CD14-positive monocyte (primary cell): ENCODE measurements at regions not wholly inside any gene's neighbourhood (a gene's known extent, or its start where the extent isn't known, plus 50 kb on each side); places are given as distances from the start of the nearest gene placed in this dataset.

Source experiments
- DNase-seq, 3 donors: peaks; one replicate each; pipeline ENCODE4 v3.0.0-alpha.2; 2011 to 2022
- H2AFZ ChIP-seq: 2 replicates; pipeline ENCODE4 v1.6.0; 2012; ENCODE audit warnings: mild to moderate bottlenecking, low read depth, low read length, inconsistent platforms; ENCODE audit not compliant: insufficient read depth, poor library complexity, severe bottlenecking
- H3K27ac ChIP-seq, 2 donors: 1 replicate in 1 of 2; 2 replicates in 1 of 2; pipeline ENCODE4 v1.5.1; 2012 to 2013; ENCODE audit warnings: low read length in 2 of 2, control low read depth in 1 of 2, inconsistent platforms in 1 of 2, low read depth in 1 of 2, mild to moderate bottlenecking in 1 of 2
- H3K27me3 ChIP-seq, 2 donors: one replicate each; pipeline versions ENCODE4 v1.6.0 to v1.6.1; 2011 to 2013; ENCODE audit warnings: low read length in 2 of 2; ENCODE audit not compliant: control insufficient read depth in 2 of 2, insufficient read depth in 2 of 2
- H3K36me3 ChIP-seq, 2 donors: replicated peaks in 1 of 2; 1 replicate in 1 of 2; 2 replicates in 1 of 2; pipeline versions ENCODE4 v1.5.1 to v1.6.1; 2012 to 2013; ENCODE audit warnings: low read length in 2 of 2, control low read depth in 1 of 2, inconsistent platforms in 1 of 2, mild to moderate bottlenecking in 1 of 2; ENCODE audit not compliant: insufficient read depth in 2 of 2, control insufficient read depth in 1 of 2
- H3K4me1 ChIP-seq, 2 donors: 1 replicate in 1 of 2; 2 replicates in 1 of 2; pipeline versions ENCODE4 v1.5.1 to v1.6.1; 2012 to 2013; ENCODE audit warnings: low read length in 2 of 2, control low read depth in 1 of 2, inconsistent platforms in 1 of 2, mild to moderate bottlenecking in 1 of 2, moderate library complexity in 1 of 2; ENCODE audit not compliant: insufficient read depth in 2 of 2, control insufficient read depth in 1 of 2
- H3K4me2 ChIP-seq: replicated peaks from 2 replicates; pipeline ENCODE3; 2012; ENCODE audit warnings: low read length, moderate library complexity, mild to moderate bottlenecking; ENCODE audit not compliant: poor library complexity, severe bottlenecking; ENCODE audit errors: extremely low read depth
- H3K4me3 ChIP-seq, 3 experiments: fragments of 200-600 bp in 1 of 3; sonication (generic) in 1 of 3; replicated peaks in 1 of 3; 1 replicate in 2 of 3; 2 replicates in 1 of 3; pipeline ENCODE4 v1.5.1; 2011 to 2013; ENCODE audit warnings: low read length in 3 of 3, mild to moderate bottlenecking in 3 of 3, control low read depth in 2 of 3, low read depth in 2 of 3, inconsistent platforms in 1 of 3, moderate library complexity in 1 of 3
- H3K79me2 ChIP-seq: 2 replicates; pipeline ENCODE4 v1.6.0; 2012; ENCODE audit warnings: mild to moderate bottlenecking, control low read depth, inconsistent platforms, low read length, moderate library complexity; ENCODE audit not compliant: insufficient read depth
- H3K9ac ChIP-seq: 2 replicates; pipeline ENCODE4 v1.6.0; 2017; ENCODE audit warnings: low read length, mild to moderate bottlenecking; ENCODE audit not compliant: insufficient read depth, poor library complexity, severe bottlenecking
- H3K9me3 ChIP-seq, 2 donors: replicated peaks in 1 of 2; 1 replicate in 1 of 2; 2 replicates in 1 of 2; pipeline versions ENCODE4 v1.5.1 to v1.6.1; 2012 to 2013; ENCODE audit warnings: low read length in 2 of 2, control low read depth in 1 of 2; ENCODE audit not compliant: control insufficient read depth in 1 of 2, insufficient read depth in 1 of 2
- H4K20me1 ChIP-seq: 2 replicates; pipeline ENCODE4 v1.6.0; 2012; ENCODE audit warnings: mild to moderate bottlenecking, low read length, control low read depth, moderate library complexity; ENCODE audit not compliant: insufficient read depth
- H3K27ac Mint-ChIP-seq, 7 donors: one replicate each; pipeline ENCODE4 v1.8.0; 2020; ENCODE audit warnings: mild to moderate bottlenecking in 7 of 7, mixed read lengths in 7 of 7, moderate library complexity in 6 of 7, inconsistent platforms in 2 of 7
- H3K27me3 Mint-ChIP-seq, 3 donors: one replicate each; pipeline ENCODE4 v1.8.0; 2021 to 2022; ENCODE audit warnings: low read depth in 3 of 3, mild to moderate bottlenecking in 3 of 3, mixed read lengths in 3 of 3, moderate library complexity in 3 of 3, inconsistent platforms in 1 of 3
- H3K36me3 Mint-ChIP-seq, 2 donors: one replicate each; pipeline ENCODE4 v1.8.0; 2020; ENCODE audit warnings: mixed read lengths in 2 of 2, inconsistent platforms in 1 of 2, mild to moderate bottlenecking in 1 of 2
- H3K4me1 Mint-ChIP-seq: one replicate; pipeline ENCODE4 v1.8.0; 2020; ENCODE audit warnings: mild to moderate bottlenecking, mixed read lengths
- H3K4me3 Mint-ChIP-seq, 2 donors: one replicate each; pipeline ENCODE4 v1.8.0; 2020; ENCODE audit warnings: mild to moderate bottlenecking in 2 of 2, mixed read lengths in 2 of 2, moderate library complexity in 1 of 2
- H3K9me3 Mint-ChIP-seq, 7 donors: one replicate each; pipeline ENCODE4 v1.8.0; 2020 to 2022; ENCODE audit warnings: mixed read lengths in 7 of 7, mild to moderate bottlenecking in 6 of 7, moderate library complexity in 6 of 7, inconsistent platforms in 2 of 7
- WGBS: methylation state at CpG from one replicate; pipeline ENCODE4 v1.1.5; 2013; ENCODE audit warnings: missing lambda C conversion rate; ENCODE audit not compliant: insufficient coverage; 5-methylcytosine and 5-hydroxymethylcytosine counted together
- intact Hi-C, 2 donors: fragments of 100-400 bp; cut with micrococcal nuclease; formaldehyde crosslinking; loops; one replicate each; pipeline versions ENCODE4 v1.15.0 to v1.15.1; 2023
- TF ChIP-seq, protein P1 (sequence below): fragments of 200-600 bp; IDR thresholded peaks from one replicate; pipeline ENCODE4 v1.8.0; 2022; ENCODE audit warnings: antibody characterized with exemption, mild to moderate bottlenecking

DNA sequence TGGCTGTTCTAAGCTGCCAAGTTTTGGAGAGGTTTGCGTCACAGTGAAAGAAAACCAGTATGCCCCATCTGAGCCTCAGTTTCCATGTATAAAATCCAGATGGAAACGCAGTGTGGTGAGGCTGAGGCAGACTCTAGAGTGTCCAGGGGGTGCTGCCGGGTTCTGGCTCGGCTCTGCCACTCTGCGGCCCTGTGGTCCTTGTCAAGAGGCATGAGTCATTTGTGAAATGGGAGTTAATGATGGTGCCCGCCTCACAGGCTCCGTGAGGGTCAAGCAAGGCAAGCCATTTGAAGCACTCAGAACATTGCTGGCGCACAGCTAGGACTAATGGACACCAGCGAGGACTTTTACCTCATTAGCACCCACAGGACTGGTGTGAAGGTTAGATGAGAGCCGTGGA, 214.3 kb downstream of the PTPRU start:
- Histone ChIP-seq H3K4me1 (no peaks in the 10 kb centered on the region), H3K4me2 (no peak overlapping the region), H3K36me3 (no peaks in the 10 kb centered on the region), H3K27me3 (no peaks in the 10 kb centered on the region), H4K20me1 (no peaks in the 10 kb centered on the region), H3K9me3 (no peaks in the 10 kb centered on the region), H3K4me3 (no peak overlapping the region), H3K9ac (no peak overlapping the region), H2AFZ (no peak overlapping the region), H3K79me2 (no peaks in the 10 kb centered on the region), H3K27ac (no peak overlapping the region)
- no peak overlapping the region for H3K27ac Mint-ChIP-seq
- intact Hi-C loops, result no loop called here
- H3K4me1 Mint-ChIP-seq, result no peaks in the 10 kb centered on the region
- H3K4me3 Mint-ChIP-seq, result no peak overlapping the region
- WGBS, result 86% methylated on average over 6 of the region's 10 CpGs
- no peaks in the 10 kb centered on the region for H3K36me3 Mint-ChIP-seq
- no peaks in the 10 kb centered on the region for H3K9me3 Mint-ChIP-seq
- H3K27me3 Mint-ChIP-seq, result peaks cover 1 to 3% (median 1%) of the 10 kb centered on the region in 3 donors
- no peak for DNase-seq
- TF ChIP-seq, protein P1, sequence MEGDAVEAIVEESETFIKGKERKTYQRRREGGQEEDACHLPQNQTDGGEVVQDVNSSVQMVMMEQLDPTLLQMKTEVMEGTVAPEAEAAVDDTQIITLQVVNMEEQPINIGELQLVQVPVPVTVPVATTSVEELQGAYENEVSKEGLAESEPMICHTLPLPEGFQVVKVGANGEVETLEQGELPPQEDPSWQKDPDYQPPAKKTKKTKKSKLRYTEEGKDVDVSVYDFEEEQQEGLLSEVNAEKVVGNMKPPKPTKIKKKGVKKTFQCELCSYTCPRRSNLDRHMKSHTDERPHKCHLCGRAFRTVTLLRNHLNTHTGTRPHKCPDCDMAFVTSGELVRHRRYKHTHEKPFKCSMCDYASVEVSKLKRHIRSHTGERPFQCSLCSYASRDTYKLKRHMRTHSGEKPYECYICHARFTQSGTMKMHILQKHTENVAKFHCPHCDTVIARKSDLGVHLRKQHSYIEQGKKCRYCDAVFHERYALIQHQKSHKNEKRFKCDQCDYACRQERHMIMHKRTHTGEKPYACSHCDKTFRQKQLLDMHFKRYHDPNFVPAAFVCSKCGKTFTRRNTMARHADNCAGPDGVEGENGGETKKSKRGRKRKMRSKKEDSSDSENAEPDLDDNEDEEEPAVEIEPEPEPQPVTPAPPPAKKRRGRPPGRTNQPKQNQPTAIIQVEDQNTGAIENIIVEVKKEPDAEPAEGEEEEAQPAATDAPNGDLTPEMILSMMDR, result no peak

- H3K4me1 Mint-ChIP-seq, result no peaks in the 10 kb centered on the region
- Histone ChIP-seq H3K4me2 (no peak overlapping the region), H4K20me1 (no peaks in the 10 kb centered on the region), H3K36me3 (no peaks in the 10 kb centered on the region), H3K27ac (no peak overlapping the region), H3K4me1 (peaks cover under 1 to 1% of the 10 kb centered on the region in 2 donors), H3K27me3 (no peaks in the 10 kb centered on the region), H3K79me2 (no peaks in the 10 kb centered on the region), H3K9me3 (no peaks in the 10 kb centered on the region), H2AFZ (no peak overlapping the region), H3K9ac (no peak overlapping the region), H3K4me3 (no peak overlapping the region)
- DNase-seq, result no peak
- H3K27me3 Mint-ChIP-seq, result peaks cover 1 to 5% (median 3%) of the 10 kb centered on the region in 3 donors
- no peak overlapping the region for H3K4me3 Mint-ChIP-seq
- WGBS, result 89% methylated on average over 9 of the region's 16 CpGs
- no peaks in the 10 kb centered on the region for H3K9me3 Mint-ChIP-seq
- H3K36me3 Mint-ChIP-seq, result no peaks in the 10 kb centered on the region
- TF ChIP-seq, protein P1, result no peak
- H3K27ac Mint-ChIP-seq, result no peak overlapping the region
- intact Hi-C loops, result no loop called here
These were observed 212.3 kb downstream of the PTPRU start for GRCh38 chr1:29448456-29449235.
